Retina (tissue), 1 donor: ENCODE measurements at regions not wholly inside any gene's neighbourhood (a gene's known extent, or its start where the extent isn't known, plus 50 kb on each side); places are given as distances from the start of the nearest gene placed in this dataset.

Experiments used
- DNase-seq: peaks from one replicate; pipeline ENCODE4 v3.0.0-alpha.2; 2016

GRCh38 chr15:31557899-31558298 lies 231.3 kb downstream of the KLF13 start:
- no peak for DNase-seq

GRCh38 chr15:31558840-31559239 lies 232.2 kb downstream of the KLF13 start:
- no peak for DNase-seq

GRCh38 chr15:31559786-31560185 lies 233.2 kb downstream of the KLF13 start:
- no peak for DNase-seq

GRCh38 chr15:31560643-31561042 lies 234.0 kb downstream of the KLF13 start:
- no peak for DNase-seq

- DNase-seq: no peak
Measured at GRCh38 chr15:31561156-31561555, 234.5 kb downstream of the KLF13 start.

- DNase-seq: no peak
Measured at GRCh38 chr15:31563001-31563400, 236.4 kb downstream of the KLF13 start.

GRCh38 chr15:31563421-31563820 lies 236.8 kb downstream of the KLF13 start:
- no peak for DNase-seq

GRCh38 chr15:31567861-31568260 lies 241.2 kb downstream of the KLF13 start:
- DNase-seq: no peak

GRCh38 chr15:31569836-31570235 lies 243.2 kb downstream of the KLF13 start:
- no peak for DNase-seq

GRCh38 chr15:31570591-31570990 lies 244.0 kb downstream of the KLF13 start:
- no peak for DNase-seq

- no peak for DNase-seq
Measured at GRCh38 chr15:31571676-31572075, 245.0 kb downstream of the KLF13 start.

- DNase-seq: no peak
Measured at GRCh38 chr15:31573759-31574158, 247.1 kb downstream of the KLF13 start.

- DNase-seq: no peak
Measured at GRCh38 chr15:31574766-31575165, 248.1 kb downstream of the KLF13 start.

- DNase-seq: no peak
Measured at GRCh38 chr15:31577108-31577507, 250.5 kb downstream of the KLF13 start.

GRCh38 chr15:31579282-31579681 lies 252.6 kb downstream of the KLF13 start:
- DNase-seq: no peak

GRCh38 chr15:31579976-31580375 lies 253.3 kb downstream of the KLF13 start:
- no peak for DNase-seq

GRCh38 chr15:31584195-31584594 lies 257.6 kb downstream of the KLF13 start:
- no peak for DNase-seq

- DNase-seq: no peak
Measured at GRCh38 chr15:31585240-31585639, 258.6 kb downstream of the KLF13 start.

GRCh38 chr15:31586841-31587240 lies 260.2 kb downstream of the KLF13 start:
- DNase-seq: no peak

GRCh38 chr15:31587583-31587982 lies 260.9 kb downstream of the KLF13 start:
- DNase-seq: no peak

GRCh38 chr15:31590609-31591008 lies 264.0 kb downstream of the KLF13 start:
- DNase-seq: no peak

GRCh38 chr15:31591908-31592307 lies 265.3 kb downstream of the KLF13 start:
- DNase-seq: no peak

GRCh38 chr15:31597466-31597865 lies 270.8 kb downstream of the KLF13 start:
- no peak for DNase-seq

GRCh38 chr15:31598620-31599019 lies 272.0 kb downstream of the KLF13 start:
- peak; percentile 40 for DNase-seq

- peak; percentile 30 for DNase-seq
Measured at GRCh38 chr15:31605467-31605931, 278.9 kb downstream of the KLF13 start.

- no peak for DNase-seq
Measured at GRCh38 chr15:31606194-31606669, 279.6 kb downstream of the KLF13 start.
